SK-N-SH (cell line): ENCODE measurements at regions not wholly inside any gene's neighbourhood (a gene's known extent, or its start where the extent isn't known, plus 50 kb on each side); places are given as distances from the start of the nearest gene placed in this dataset.

Experiments
- CTCF ChIA-PET: fragments of 300-600, 350-600 bp; formaldehyde crosslinking; extraction: SDS; loops from one replicate; lab custom pipeline; 2021; lab: Yijun Ruan, JAX
- POLR2A ChIA-PET: fragments of 350-600 bp; sonication (Branson Sonifier 250); formaldehyde crosslinking; extraction: SDS; loops from one replicate; lab custom pipeline; 2020; ENCODE audit warnings: antibody characterized with exemption, inconsistent platforms; lab: Yijun Ruan, JAX
- DNase-seq: peaks from one replicate; pipeline ENCODE4 v3.0.0; 2012
- H2AFZ ChIP-seq: fragments of 200-600 bp; sonication (generic); 2 replicates; pipeline ENCODE4 v1.8.1; 2016; ENCODE audit warnings: antibody characterized with exemption, mild to moderate bottlenecking, low read depth
- H3F3A ChIP-seq: fragments of 200-600 bp; sonication (generic); replicated peaks from 2 replicates; pipeline ENCODE3; 2016; ENCODE audit warnings: antibody characterized with exemption, mild to moderate bottlenecking; ENCODE audit not compliant: insufficient read depth
- H3K27ac ChIP-seq, 2 experiments: fragments of 200-500 bp in 1 of 2; fragments of 200-600 bp in 1 of 2; sonication (Bioruptor generic) in 1 of 2; sonication (generic), shearing (Covaris generic) in 1 of 2; 2 replicates each; pipeline versions ENCODE4 v1.5.1 to v1.6.1; 2014 to 2016; ENCODE audit warnings: low read depth in 2 of 2, inconsistent platforms in 1 of 2, low read length in 1 of 2, mild to moderate bottlenecking in 1 of 2, mixed read lengths in 1 of 2
- H3K27me3 ChIP-seq: fragments of 200-600 bp; sonication (generic), shearing (Covaris generic); 2 replicates; pipeline ENCODE4 v1.6.1; 2016; ENCODE audit warnings: mixed run types; ENCODE audit not compliant: insufficient read depth
- H3K36me3 ChIP-seq, 2 experiments: fragments of 200-500 bp in 1 of 2; fragments of 200-600 bp in 1 of 2; sonication (Bioruptor generic) in 1 of 2; sonication (generic) in 1 of 2; replicated peaks in 1 of 2; 2 replicates each; pipeline versions ENCODE3 to v1.5.1; 2014 to 2016; ENCODE audit warnings: low read length in 1 of 2, mild to moderate bottlenecking in 1 of 2; ENCODE audit not compliant: insufficient read depth in 2 of 2, control insufficient read depth in 1 of 2
- H3K4me1 ChIP-seq, 2 experiments: fragments of 200-500 bp in 1 of 2; fragments of 200-600 bp in 1 of 2; sonication (Bioruptor generic) in 1 of 2; sonication (generic), shearing (Covaris generic) in 1 of 2; 2 replicates each; pipeline versions ENCODE4 v1.5.1 to v1.6.1; 2014 to 2016; ENCODE audit warnings: low read depth in 1 of 2, low read length in 1 of 2, mixed run types in 1 of 2; ENCODE audit not compliant: insufficient read depth in 2 of 2, control insufficient read depth in 1 of 2
- H3K4me2 ChIP-seq: fragments of 200-600 bp; sonication (generic), shearing (Covaris generic); 2 replicates; pipeline ENCODE4 v1.6.1; 2017; ENCODE audit warnings: mixed run types
- H3K4me3 ChIP-seq, 2 experiments: fragments of 200-500 bp in 1 of 2; fragments of 200-600 bp in 1 of 2; sonication (Bioruptor generic) in 1 of 2; sonication (generic), shearing (Covaris generic) in 1 of 2; 2 replicates each; pipeline versions ENCODE4 v1.5.1 to v1.8.1; 2014 to 2016; ENCODE audit warnings: low read depth in 2 of 2, inconsistent platforms in 1 of 2, low read length in 1 of 2, mild to moderate bottlenecking in 1 of 2, mixed read lengths in 1 of 2, moderate library complexity in 1 of 2
- H3K79me2 ChIP-seq: fragments of 200-600 bp; sonication (generic); 2 replicates; pipeline ENCODE4 v1.8.1; 2017; ENCODE audit warnings: mild to moderate bottlenecking; ENCODE audit not compliant: insufficient read depth
- H3K9ac ChIP-seq: fragments of 200-600 bp; sonication (generic); 2 replicates; pipeline ENCODE4 v1.6.1; 2017; ENCODE audit warnings: mixed run types
- H3K9me2 ChIP-seq: fragments of 200-600 bp; sonication (generic); 2 replicates; pipeline ENCODE4 v1.6.1; 2017; ENCODE audit warnings: mixed run types
- H3K9me3 ChIP-seq: fragments of 200-600 bp; sonication (generic); 2 replicates; pipeline ENCODE4 v1.6.1; 2017; ENCODE audit warnings: mixed run types, mild to moderate bottlenecking, moderate library complexity
- H4K20me1 ChIP-seq: fragments of 200-600 bp; sonication (generic); 2 replicates; pipeline ENCODE4 v1.6.1; 2017; ENCODE audit warnings: mild to moderate bottlenecking, mixed run types; ENCODE audit not compliant: insufficient read depth
- ELF1 ChIP-seq: IDR thresholded peaks from 2 replicates; pipeline ENCODE4 v1.4.0; 2012
- EP300 ChIP-seq, 2 experiments: IDR thresholded peaks; 2 replicates each; pipeline versions ENCODE4 v1.4.0 to v1.6.1; 2012; ENCODE audit warnings: borderline replicate concordance in 1 of 2, low read depth in 1 of 2, low read length in 1 of 2
- EZH2phosphoT487 ChIP-seq: fragments of 200-600 bp; sonication (generic); IDR thresholded peaks from 2 replicates; pipeline ENCODE4 v1.6.1; 2017; ENCODE audit warnings: low read depth, mixed run types, mild to moderate bottlenecking, antibody characterized with exemption, moderate library complexity, borderline replicate concordance
- FOXJ3 ChIP-seq: sonication (generic); formaldehyde crosslinking; IDR thresholded peaks from 2 replicates; pipeline ENCODE4 v1.5.1; 2020; ENCODE audit warnings: mild to moderate bottlenecking, missing genetic modification reagents
- MEF2A ChIP-seq: IDR thresholded peaks from 2 replicates; pipeline ENCODE4 v1.4.0; 2012; ENCODE audit warnings: low read depth, borderline replicate concordance
- MXI1 ChIP-seq: IDR thresholded peaks from 2 replicates; pipeline ENCODE4 v1.6.1; 2012; ENCODE audit warnings: mild to moderate bottlenecking, low read depth, low read length, improper control_type of control experiment
- NFIC ChIP-seq: IDR thresholded peaks from 2 replicates; pipeline ENCODE4 v1.4.0; 2012; ENCODE audit warnings: borderline replicate concordance
- NRF1 ChIP-seq: IDR thresholded peaks from 2 replicates; pipeline ENCODE4 v1.6.1; 2012; ENCODE audit warnings: low read depth, mild to moderate bottlenecking, low read length
- RAD21 ChIP-seq: IDR thresholded peaks from 2 replicates; pipeline ENCODE4 v1.6.1; 2012; ENCODE audit warnings: mild to moderate bottlenecking, low read length
- RCOR1 ChIP-seq: fragments of 150-350 bp; IDR thresholded peaks from 2 replicates; pipeline ENCODE4 v1.6.1; 2017; ENCODE audit warnings: antibody characterized with exemption, low read length
- REST ChIP-seq: IDR thresholded peaks from 2 replicates; pipeline ENCODE4 v1.6.1; 2012; ENCODE audit warnings: mild to moderate bottlenecking, low read depth, low read length, moderate library complexity
- RFX5 ChIP-seq: IDR thresholded peaks from 2 replicates; pipeline ENCODE4 v1.6.1; 2012; ENCODE audit warnings: mild to moderate bottlenecking, improper control_type of control experiment, low read length
- SIN3A ChIP-seq: IDR thresholded peaks from 2 replicates; pipeline ENCODE4 v1.6.1; 2012; ENCODE audit warnings: low read depth, mild to moderate bottlenecking, low read length, moderate library complexity, borderline replicate concordance
- SMC3 ChIP-seq: IDR thresholded peaks from 2 replicates; pipeline ENCODE4 v1.6.1; 2012; ENCODE audit warnings: low read depth, low read length, improper control_type of control experiment
- TAF1 ChIP-seq: IDR thresholded peaks from 2 replicates; pipeline ENCODE4 v1.6.1; 2012; ENCODE audit warnings: low read depth, mild to moderate bottlenecking, low read length, moderate library complexity, borderline replicate concordance
- USF1 ChIP-seq: IDR thresholded peaks from 2 replicates; pipeline ENCODE4 v1.4.0; 2012; ENCODE audit warnings: low read depth, borderline replicate concordance
- YY1 ChIP-seq: IDR thresholded peaks from 2 replicates; pipeline ENCODE4 v1.4.0; 2012; ENCODE audit warnings: low read depth, mild to moderate bottlenecking
- WGBS: methylation state at CpG from one replicate; pipeline ENCODE4 v1.1.6; 2017; ENCODE audit warnings: low lambda C conversion rate; 5-methylcytosine and 5-hydroxymethylcytosine counted together

GRCh38 chr4:24226667-24227066 is 336.8 kb upstream of the PPARGC1A start (continued):
- TF ChIP-seq EP300 (IDR thresholded peaks at IDR 0.05; ENCODE audit: borderline replicate concordance in 1 of 2, low read depth in 1 of 2, low read length in 1 of 2) (no peak), TAF1 (no peak), NFIC (no peak), NRF1 (no peak), SIN3A (no peak), RAD21 (no peak)

GRCh38 chr4:24226023-24226422 is 336.2 kb upstream of the PPARGC1A start:
- no peak overlapping the region for H3K4me3 ChIP-seq
- DNase-seq = no peak
- no peaks in the 10 kb centered on the region for H3F3A ChIP-seq
- H4K20me1 ChIP-seq = no peaks in the 10 kb centered on the region
- POLR2A ChIA-PET = no interaction called here
- no peaks in the 10 kb centered on the region for H3K4me1 ChIP-seq
- H3K79me2 ChIP-seq = no peaks in the 10 kb centered on the region
- H3K9me2 ChIP-seq = no peaks in the 10 kb centered on the region
- no peaks in the 10 kb centered on the region for H3K36me3 ChIP-seq
- peaks cover 3% of the 10 kb centered on the region; the same call in 1 of the 2 replicates for H3K27me3 ChIP-seq
- H3K9ac ChIP-seq = no peak overlapping the region
- H3K4me2 ChIP-seq = no peak overlapping the region
- TF ChIP-seq MXI1 (no peak), REST (no peak), YY1 (no peak), NFIC (no peak), RAD21 (no peak), SIN3A (no peak), ELF1 (no peak), EP300 (IDR thresholded peaks at IDR 0.05; ENCODE audit: borderline replicate concordance in 1 of 2, low read depth in 1 of 2, low read length in 1 of 2) (no peak), RFX5 (no peak), SMC3 (no peak), EZH2phosphoT487 (no peak), TAF1 (no peak), USF1 (no peak), RCOR1 (no peak), FOXJ3 (CRISPR knock-in tag) (no peak), MEF2A (no peak)
- no peak overlapping the region for H3K27ac ChIP-seq
- H2AFZ ChIP-seq = no peak overlapping the region
- CTCF ChIA-PET = interaction anchor here (0.6 kb wide), 1 partner anchor 140 kb away, joined by 3 read pairs; no protein-coding TSS in a partner anchor
- 15% methylated on average over 10 of the region's 10 CpGs for WGBS
- H3K9me3 ChIP-seq = no peaks in the 10 kb centered on the region
